GM18502 (cell line): ENCODE measurements at regions not wholly inside any gene's neighbourhood (a gene's known extent, or its start where the extent isn't known, plus 50 kb on each side); places are given as distances from the start of the nearest gene placed in this dataset.

Experiments used
- ATAC-seq: cut with Tn5 transposase; IDR thresholded peaks from one replicate; pipeline ENCODE4 v1.9.1; 2021; ENCODE audit warnings: mild to moderate bottlenecking; ENCODE audit not compliant: unreplicated experiment, poor library complexity

GRCh38 chr3:124456506-124456905 lies 273.7 kb upstream of the UMPS start:
- no peak for ATAC-seq

GRCh38 chr3:124459678-124460077 lies 270.6 kb upstream of the UMPS start:
- no peak for ATAC-seq

DNA sequence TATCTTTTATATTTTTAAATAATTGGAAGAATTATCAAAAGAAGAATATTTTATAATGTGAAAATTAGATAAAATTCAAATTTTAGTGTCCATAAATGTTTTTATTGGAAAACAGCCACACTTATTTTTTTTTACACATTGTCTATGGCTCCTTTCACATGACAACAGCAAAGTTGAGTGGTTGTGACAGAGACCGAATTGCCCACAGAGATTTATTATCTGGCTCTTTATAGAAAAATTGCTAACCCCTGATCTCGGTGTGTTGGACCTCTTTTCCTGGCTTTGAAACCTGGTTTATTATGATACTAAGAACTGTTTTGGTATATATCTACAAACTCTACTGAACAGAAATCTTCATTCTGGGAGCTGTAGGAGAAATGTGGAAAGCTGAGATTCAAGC lies 269.1 kb upstream of the UMPS start:
- no peak for ATAC-seq

- ATAC-seq: no peak
Observed at GRCh38 chr3:124461838-124462632, 268.2 kb upstream of the UMPS start.

DNA sequence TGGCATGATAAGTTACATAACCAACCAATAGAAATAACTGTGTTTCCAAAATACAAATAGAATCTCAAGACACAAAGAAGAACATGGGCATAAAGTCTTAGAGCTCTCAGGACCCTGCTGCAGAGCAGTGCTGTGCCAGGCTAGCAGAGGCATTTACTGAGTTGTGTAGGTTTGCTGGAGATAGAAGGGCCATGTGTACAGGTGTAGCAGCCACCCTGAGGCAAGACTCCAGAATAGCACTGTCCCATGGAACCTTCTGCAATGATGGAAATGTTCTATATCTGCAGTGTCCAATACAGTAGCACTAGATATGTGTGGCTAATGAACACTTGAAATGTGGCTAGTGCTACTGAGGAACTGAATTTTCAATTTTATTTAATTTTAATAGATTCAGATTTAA lies 267.0 kb upstream of the UMPS start:
- no peak for ATAC-seq

GRCh38 chr3:124467980-124468902 lies 262.0 kb upstream of the UMPS start:
- ATAC-seq: no peak

DNA sequence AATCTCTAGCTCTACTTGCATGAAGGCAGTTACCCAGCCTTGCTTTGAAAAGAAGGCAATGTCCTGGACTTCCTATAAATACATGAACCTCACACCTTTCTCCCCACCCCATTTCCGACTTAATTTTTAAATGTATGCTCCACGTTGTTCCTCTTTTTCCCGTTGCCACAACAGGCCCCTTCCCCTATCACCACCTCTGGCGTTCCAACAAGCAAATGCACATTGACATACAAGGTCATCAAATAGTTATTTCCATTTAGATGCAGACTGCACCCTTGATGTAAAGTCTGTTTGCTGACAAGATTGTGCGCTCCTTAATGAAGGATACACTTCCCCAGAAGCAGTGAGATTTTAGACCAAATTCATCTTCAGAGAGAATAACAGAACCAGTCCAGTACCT lies 260.7 kb upstream of the UMPS start:
- no peak for ATAC-seq

DNA sequence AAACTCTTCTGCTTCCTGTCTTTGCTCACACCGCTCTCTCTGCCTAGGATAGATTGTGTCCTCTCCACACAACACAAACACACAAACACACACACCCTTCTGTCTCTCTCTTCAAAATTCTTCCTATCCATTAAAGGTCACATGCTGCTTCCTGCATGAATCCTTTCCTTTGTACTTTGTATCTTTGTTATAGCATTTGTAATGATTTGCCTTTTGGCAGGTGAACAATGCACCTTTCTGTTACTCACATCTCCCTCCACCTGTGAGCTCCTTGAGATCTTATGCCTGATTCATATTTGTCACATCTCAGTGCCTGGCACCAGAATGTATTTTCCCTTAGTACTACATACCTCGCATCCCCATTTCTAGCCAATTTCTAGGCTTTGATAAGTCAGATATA lies 251.4 kb upstream of the UMPS start:
- ATAC-seq: no peak

DNA sequence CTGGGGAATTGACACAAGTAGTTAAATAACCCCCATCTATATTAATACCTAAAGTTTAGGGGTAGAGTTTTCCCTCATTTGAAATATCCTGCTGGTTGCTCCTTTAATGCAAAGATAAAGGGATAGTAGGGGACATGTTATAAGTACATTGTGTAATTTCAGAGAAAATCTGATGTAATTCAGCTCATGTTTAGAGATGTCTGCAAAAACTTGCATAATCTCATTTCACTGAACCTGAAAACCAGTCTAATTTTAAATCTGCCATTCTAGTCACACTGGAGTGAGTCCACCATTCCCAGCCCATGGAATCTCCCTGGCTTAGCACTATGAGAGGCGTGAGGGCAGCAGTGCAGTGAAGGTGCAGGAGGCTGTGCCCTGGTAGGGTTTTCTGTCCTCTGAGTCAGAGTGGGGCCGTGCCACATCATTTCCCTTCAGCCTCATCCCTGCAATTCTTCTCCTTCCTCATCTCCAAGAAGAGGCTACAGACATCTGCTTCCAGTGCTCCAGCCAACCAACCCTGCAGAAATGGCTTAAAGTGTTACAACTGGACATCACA lies 246.3 kb upstream of the UMPS start:
- ATAC-seq: no peak

- ATAC-seq: no peak
Observed at GRCh38 chr3:124486324-124486723, 243.9 kb upstream of the UMPS start.

DNA sequence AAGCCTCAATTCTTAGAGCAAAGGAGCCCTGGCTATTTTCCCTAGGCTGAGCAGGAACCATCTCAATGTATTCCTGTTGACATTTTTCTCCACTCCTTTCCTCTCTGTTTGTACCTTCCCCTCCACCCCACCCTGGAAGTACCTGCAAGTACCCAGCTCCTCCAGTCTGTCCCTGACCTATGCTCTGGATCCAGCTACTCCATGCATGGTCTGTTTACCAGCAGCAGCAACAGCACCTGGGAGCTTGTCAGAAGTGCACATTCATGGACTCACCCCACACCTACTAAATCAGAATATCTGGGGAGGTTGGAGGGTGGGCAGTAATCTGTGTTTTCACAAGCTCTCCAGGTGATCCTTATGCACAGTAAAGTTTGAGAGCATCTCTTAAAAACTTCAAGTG lies 240.7 kb upstream of the UMPS start:
- no peak for ATAC-seq

DNA sequence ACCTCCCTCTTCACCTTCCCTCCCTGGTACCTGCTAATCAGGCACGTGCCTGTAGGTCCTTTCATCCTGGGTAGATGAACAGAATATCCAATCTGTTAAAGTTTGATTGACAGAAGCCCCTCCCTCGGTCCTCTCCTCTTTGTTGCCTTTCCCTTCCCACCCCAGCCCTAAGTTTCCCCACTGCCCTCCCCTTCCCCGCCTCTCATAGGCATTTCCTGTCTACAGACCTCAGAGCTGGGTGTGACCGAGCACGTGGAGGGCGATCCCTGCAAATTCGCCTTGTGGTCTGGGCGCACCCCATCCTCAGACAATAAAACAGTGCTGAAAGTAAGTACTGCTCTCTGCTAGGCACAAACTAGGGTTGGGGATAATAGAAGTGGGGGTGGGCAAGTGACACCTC lies 239.2 kb upstream of the UMPS start:
- ATAC-seq: no peak

DNA sequence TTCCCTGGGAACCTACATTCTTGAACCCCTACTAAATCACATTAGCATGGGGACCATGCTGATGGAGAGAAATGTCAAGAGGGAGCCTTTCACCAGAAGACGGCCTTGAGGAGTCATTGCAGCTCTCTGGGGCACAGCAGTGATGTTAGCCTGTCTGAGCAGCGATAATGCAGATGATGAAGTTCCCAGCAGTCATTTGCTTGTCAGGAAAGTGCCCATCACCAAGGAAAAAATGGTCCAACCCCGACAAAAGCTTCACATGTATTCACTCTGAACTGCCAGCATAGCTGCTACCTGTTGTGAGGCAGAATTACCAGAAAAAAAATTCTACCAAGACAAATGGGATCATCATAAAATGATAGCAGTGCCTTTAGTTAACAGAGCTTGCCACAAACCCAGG lies 238.4 kb upstream of the UMPS start:
- no peak for ATAC-seq

GRCh38 chr3:124492824-124493223 lies 237.4 kb upstream of the UMPS start:
- no peak for ATAC-seq

DNA sequence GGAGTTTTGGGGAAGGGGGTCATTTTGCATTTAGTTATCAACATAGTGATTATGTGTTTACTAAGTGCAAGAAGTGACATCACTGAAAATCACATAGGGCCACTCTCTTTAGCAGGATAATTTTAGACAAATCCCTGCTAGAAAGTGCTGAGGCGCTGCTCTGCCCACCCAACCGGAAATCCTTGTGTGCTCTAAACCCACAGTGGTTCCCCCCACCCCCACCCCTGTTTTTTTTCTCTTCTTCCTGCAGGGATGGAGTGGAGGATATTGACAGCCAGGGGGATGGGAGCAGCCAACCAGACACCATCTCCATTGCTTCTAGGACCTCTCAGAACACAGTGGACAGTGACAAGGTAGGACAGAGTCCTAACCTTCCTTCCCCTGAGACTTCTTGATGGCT lies 234.2 kb upstream of the UMPS start:
- no peak for ATAC-seq

GRCh38 chr3:124497487-124497886 lies 232.8 kb upstream of the UMPS start:
- ATAC-seq: no peak

DNA sequence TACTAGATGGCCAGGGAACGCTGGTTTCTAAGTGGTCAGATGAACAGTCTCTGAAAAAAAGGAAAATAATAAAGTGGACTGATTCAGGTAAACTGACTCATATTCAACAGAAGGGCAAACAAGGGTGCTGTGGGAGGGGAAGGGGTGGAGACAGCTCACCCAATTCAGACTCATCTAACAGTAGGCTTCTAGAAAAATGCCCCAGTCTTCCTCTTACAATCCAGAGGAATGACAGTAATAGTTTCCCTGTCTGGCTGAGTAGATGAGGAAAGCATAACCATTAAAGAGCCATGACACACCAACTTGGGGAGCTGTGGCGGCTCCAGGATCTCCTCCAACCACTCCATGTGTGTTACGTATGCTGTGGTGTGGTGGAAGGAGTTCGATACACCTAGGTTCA lies 231.4 kb upstream of the UMPS start:
- no peak for ATAC-seq

GRCh38 chr3:124504332-124505059 lies 225.8 kb upstream of the UMPS start:
- no peak for ATAC-seq

GRCh38 chr3:124509884-124510283 lies 220.4 kb upstream of the UMPS start:
- ATAC-seq: no peak

DNA sequence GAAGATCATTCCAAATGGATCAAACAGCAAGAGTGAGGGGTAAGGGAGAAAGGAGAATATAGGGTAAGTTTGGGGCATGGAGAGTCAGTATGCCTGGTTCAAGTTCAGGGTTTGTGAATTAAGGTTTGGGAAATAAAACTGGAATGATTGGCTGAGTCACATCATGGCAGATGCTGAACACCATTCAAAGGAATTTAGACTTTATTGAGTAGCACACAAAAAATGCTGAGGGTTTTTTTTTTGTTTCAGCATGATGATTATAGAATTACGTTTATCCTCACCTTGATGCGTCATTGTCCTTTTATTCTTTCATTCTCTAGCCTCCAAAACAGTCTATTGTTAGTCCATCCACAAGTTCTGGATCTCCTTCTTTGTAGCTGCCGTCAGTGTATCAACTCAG lies 220.0 kb upstream of the UMPS start:
- ATAC-seq: no peak
